ENCODE measurements at regions not wholly inside any gene's neighbourhood (a gene's known extent, or its start where the extent isn't known, plus 50 kb on each side); places are given as distances from the start of the nearest gene placed in this dataset.

GRCh38 chr3:81952141-81952540 is 190.7 kb upstream of the GBE1 start:
- Mint-ChIP-seq H3K36me3 (ENCODE audit: low read depth) (no peaks in the 10 kb centered on the region), H3K27ac (no peak overlapping the region), H3K27me3 (ENCODE audit: low read depth) (peaks cover 3% of the 10 kb centered on the region), H3K4me3 (no peak overlapping the region), H3K4me1 (ENCODE audit: low read depth) (no peaks in the 10 kb centered on the region), H3K9me3 (no peaks in the 10 kb centered on the region)
- CTCF ChIA-PET: no interaction called here
- DNase-seq: no peak
- intact Hi-C loops (cut with micrococcal nuclease): no loop called here

DNA sequence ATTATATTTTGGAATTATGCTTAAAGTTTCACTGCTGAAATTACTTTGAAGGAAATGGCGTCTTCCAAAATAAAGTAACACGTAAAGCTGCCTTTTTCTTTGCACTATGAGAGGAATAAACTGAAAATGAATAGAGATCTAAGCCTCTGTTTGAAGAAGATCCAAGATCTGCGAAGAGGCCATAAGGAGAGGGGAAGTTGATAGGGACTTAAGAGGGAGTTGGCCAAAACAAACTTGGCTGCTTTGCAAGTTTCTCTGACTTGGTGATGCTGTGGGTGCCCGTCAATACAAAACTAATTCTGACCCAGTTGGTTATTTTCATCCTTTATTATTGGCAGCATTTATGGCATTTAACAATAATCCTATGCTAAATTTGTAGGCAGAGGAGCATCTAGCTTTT is 190.2 kb upstream of the GBE1 start:
- H3K36me3 Mint-ChIP-seq (ENCODE audit: low read depth): no peaks in the 10 kb centered on the region
- CTCF ChIA-PET: no interaction called here
- H3K9me3 Mint-ChIP-seq: no peaks in the 10 kb centered on the region
- intact Hi-C loops (cut with micrococcal nuclease): no loop called here
- no peak overlapping the region for H3K27ac Mint-ChIP-seq
- DNase-seq: no peak
- no peaks in the 10 kb centered on the region for H3K4me1 Mint-ChIP-seq (ENCODE audit: low read depth)
- peaks cover 3% of the 10 kb centered on the region for H3K27me3 Mint-ChIP-seq (ENCODE audit: low read depth)
- H3K4me3 Mint-ChIP-seq: no peak overlapping the region

- Mint-ChIP-seq H3K36me3 (ENCODE audit: low read depth) (no peaks in the 10 kb centered on the region), H3K27me3 (ENCODE audit: low read depth) (peaks cover 3% of the 10 kb centered on the region), H3K9me3 (no peaks in the 10 kb centered on the region), H3K4me1 (ENCODE audit: low read depth) (no peaks in the 10 kb centered on the region), H3K27ac (no peak overlapping the region), H3K4me3 (no peak overlapping the region)
- intact Hi-C loops (cut with micrococcal nuclease): no loop called here
- CTCF ChIA-PET: no interaction called here
- DNase-seq: no peak
These were observed 189.7 kb upstream of the GBE1 start for GRCh38 chr3:81951106-81951505.

GRCh38 chr3:81947359-81947758 is 185.9 kb upstream of the GBE1 start:
- no peak overlapping the region for H3K4me3 Mint-ChIP-seq
- DNase-seq: no peak
- intact Hi-C loops (cut with micrococcal nuclease): no loop called here
- H3K9me3 Mint-ChIP-seq: peaks cover 4% of the 10 kb centered on the region
- H3K27ac Mint-ChIP-seq: no peak overlapping the region
- H3K4me1 Mint-ChIP-seq (ENCODE audit: low read depth): no peaks in the 10 kb centered on the region
- no peaks in the 10 kb centered on the region for H3K36me3 Mint-ChIP-seq (ENCODE audit: low read depth)
- peaks cover 4% of the 10 kb centered on the region for H3K27me3 Mint-ChIP-seq (ENCODE audit: low read depth)
- CTCF ChIA-PET: no interaction called here

DNA sequence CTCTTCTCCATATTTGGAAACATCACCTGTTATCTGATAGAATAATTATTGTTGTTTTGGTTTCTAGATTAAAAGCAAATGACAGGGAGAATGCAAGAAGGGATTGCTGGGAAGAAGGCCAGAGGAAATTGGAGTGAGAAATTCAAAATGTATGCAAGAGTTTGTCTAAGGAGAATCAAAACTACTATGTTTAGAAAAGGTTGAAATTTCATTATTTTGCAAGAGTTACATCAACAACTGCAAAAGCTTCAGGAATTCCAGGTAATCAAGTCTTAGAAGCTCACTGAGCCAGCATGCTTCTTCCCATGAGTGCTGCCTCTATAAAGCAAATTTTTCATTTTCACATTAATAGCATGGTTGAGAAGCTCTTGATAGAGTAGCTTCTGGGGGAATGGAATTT is 177.2 kb upstream of the GBE1 start:
- CTCF ChIA-PET: interaction anchor here (1.5 kb wide), 1 partner anchor 28 kb away, joined by 3 read pairs; no protein-coding TSS in a partner anchor

GRCh38 chr3:81936817-81937216 is 175.4 kb upstream of the GBE1 start:
- CTCF ChIA-PET: no interaction called here
- DNase-seq: no peak

More for the DNA sequence above, 177.2 kb upstream of the GBE1 start:
- Mint-ChIP-seq H3K4me1 (ENCODE audit: low read depth) (no peaks in the 10 kb centered on the region), H3K9me3 (peaks cover 2% of the 10 kb centered on the region), H3K27ac (no peak overlapping the region), H3K4me3 (no peak overlapping the region), H3K36me3 (ENCODE audit: low read depth) (no peaks in the 10 kb centered on the region), H3K27me3 (ENCODE audit: low read depth) (peaks cover 4% of the 10 kb centered on the region)
- intact Hi-C loops (cut with micrococcal nuclease): no loop called here
- no peak for DNase-seq

DNA sequence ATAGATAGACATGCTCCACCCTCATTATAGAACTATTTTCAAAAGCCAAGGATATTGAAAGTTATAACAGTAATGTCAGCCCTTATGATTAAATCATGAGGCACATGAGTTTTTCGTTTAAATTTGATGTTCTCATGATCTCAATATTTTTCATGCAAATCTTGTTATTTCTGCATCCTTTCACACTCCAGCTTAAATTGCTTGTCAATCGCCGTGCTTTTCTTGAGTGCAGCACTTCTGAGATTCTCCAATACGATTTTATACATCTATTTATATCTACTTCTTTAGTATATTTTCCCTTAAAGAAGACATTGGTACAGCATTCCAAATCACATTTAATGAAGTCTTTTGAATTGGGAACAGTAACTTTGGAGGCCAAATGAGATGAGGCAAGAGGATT is 171.2 kb upstream of the GBE1 start:
- Mint-ChIP-seq H3K9me3 (no peaks in the 10 kb centered on the region), H3K36me3 (ENCODE audit: low read depth) (no peaks in the 10 kb centered on the region), H3K27me3 (ENCODE audit: low read depth) (peaks cover 9% of the 10 kb centered on the region), H3K4me1 (ENCODE audit: low read depth) (no peaks in the 10 kb centered on the region), H3K27ac (no peak overlapping the region), H3K4me3 (no peak overlapping the region)
- intact Hi-C loops (cut with micrococcal nuclease): no loop called here
- CTCF ChIA-PET: interaction anchor here (0.7 kb wide), 1 partner anchor 458 kb away, joined by 3 read pairs; no protein-coding TSS in a partner anchor
- DNase-seq: no peak

More at GRCh38 chr3:81936817-81937216, 175.4 kb upstream of the GBE1 start:
- no peaks in the 10 kb centered on the region for H3K4me1 Mint-ChIP-seq (ENCODE audit: low read depth)
- no peak overlapping the region for H3K27ac Mint-ChIP-seq
- no peaks in the 10 kb centered on the region for H3K9me3 Mint-ChIP-seq
- H3K4me3 Mint-ChIP-seq: no peak overlapping the region
- no peaks in the 10 kb centered on the region for H3K36me3 Mint-ChIP-seq (ENCODE audit: low read depth)
- peaks cover 6% of the 10 kb centered on the region for H3K27me3 Mint-ChIP-seq (ENCODE audit: low read depth)
- intact Hi-C loops (cut with micrococcal nuclease): no loop called here

DNA sequence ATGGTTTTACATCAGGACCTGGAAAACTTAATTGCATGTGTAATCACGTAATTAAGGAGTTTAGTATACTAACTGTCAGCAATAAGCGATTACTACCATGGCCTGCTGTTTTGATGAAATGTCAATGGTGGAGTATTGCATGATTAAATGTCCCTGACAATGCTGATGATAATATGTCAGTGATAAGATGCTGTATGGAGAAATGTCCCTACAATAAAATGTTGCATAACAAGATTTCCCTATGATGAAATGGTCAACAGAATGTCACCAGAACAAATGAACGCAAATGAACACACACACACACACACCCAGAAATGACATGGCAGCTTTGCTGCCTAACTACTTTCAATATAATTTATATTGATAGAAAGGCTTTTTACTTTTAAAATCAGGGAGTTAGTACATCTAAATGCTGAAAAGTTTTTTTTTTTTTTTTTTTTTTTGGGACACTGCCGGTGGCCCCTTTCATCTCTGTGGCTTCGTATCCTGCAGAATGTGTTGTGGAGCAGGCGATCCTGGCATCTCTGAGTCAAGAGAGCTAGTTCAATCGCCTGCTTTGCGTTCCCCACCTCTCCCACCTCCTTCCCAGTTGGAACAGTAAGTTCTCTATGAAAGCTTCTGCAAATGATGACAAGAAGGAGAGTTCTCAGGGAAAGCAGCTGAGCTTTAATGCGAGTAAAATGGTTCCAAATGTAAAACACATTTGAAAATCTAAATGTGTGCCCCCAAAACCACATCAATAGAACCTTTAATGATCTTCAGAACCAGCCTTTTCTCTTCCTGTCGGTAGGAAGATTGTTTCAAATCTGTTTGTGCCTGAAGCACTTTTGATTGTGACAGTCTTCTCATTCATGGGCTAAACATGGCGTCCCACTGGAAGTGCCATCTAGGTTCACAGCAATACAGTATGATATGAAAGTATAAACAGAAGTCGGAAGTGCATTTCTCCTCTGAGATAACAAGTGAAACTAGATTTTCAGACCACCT is 170.1 kb upstream of the GBE1 start:
- no peaks in the 10 kb centered on the region for H3K4me1 Mint-ChIP-seq (ENCODE audit: low read depth)

DNA sequence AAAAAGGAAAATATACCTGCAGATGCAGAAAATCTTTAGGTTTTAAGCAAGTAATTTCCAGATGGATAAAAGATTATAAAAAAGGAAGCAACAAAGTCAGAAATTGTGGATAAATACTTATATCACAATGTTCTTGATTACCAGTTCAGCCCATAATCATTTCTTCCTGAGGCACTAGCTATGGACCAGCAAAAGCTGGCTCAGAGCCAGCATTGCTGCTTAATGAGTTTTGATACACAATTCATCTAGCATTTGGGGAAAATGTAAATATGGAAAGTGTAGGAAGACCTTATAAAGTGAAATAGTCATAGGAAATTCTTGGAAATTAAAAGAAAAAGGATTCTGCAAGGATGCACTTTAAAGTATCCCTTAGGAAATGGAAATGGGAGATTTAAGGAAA is 168.3 kb upstream of the GBE1 start:
- intact Hi-C loops (cut with micrococcal nuclease): no loop called here
- no peaks in the 10 kb centered on the region for H3K36me3 Mint-ChIP-seq (ENCODE audit: low read depth)
- CTCF ChIA-PET: no interaction called here

More for the DNA sequence above, 170.1 kb upstream of the GBE1 start:
- peaks cover 9% of the 10 kb centered on the region for H3K27me3 Mint-ChIP-seq (ENCODE audit: low read depth)
- no peaks in the 10 kb centered on the region for H3K36me3 Mint-ChIP-seq (ENCODE audit: low read depth)
- no peak overlapping the region for H3K27ac Mint-ChIP-seq
- no peaks in the 10 kb centered on the region for H3K9me3 Mint-ChIP-seq
- CTCF ChIA-PET: interaction anchor here (0.7 kb wide), 1 partner anchor 457 kb away, joined by 3 read pairs; no protein-coding TSS in a partner anchor
- intact Hi-C loops (cut with micrococcal nuclease): no loop called here
- no peak for DNase-seq
- H3K4me3 Mint-ChIP-seq: no peak overlapping the region

DNA sequence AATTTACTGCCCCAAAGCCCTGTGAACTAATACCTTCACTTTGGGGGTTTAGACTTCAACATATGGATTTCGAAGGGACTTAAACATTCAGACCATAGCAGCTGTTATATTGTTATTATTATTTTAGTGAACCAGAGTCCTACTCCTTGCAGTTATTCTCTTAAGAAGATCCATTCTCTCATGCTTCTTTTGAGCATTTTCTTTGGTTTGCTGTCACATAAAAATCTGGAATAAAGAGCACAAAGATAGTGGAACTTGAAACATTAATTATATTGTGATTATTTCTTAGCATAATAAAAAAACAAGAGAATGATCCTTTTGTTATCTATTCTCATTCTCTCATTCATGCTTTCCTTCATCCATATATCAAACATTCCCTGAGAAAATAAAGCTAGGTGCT is 166.4 kb upstream of the GBE1 start:
- no peaks in the 10 kb centered on the region for H3K36me3 Mint-ChIP-seq (ENCODE audit: low read depth)
- H3K4me3 Mint-ChIP-seq: no peak overlapping the region
- no peak for DNase-seq
- no peak overlapping the region for H3K27ac Mint-ChIP-seq
- no peaks in the 10 kb centered on the region for H3K4me1 Mint-ChIP-seq (ENCODE audit: low read depth)
- CTCF ChIA-PET: no interaction called here
- no peaks in the 10 kb centered on the region for H3K9me3 Mint-ChIP-seq
- peaks cover 5% of the 10 kb centered on the region for H3K27me3 Mint-ChIP-seq (ENCODE audit: low read depth)
- intact Hi-C loops (cut with micrococcal nuclease): no loop called here

More for the DNA sequence above, 168.3 kb upstream of the GBE1 start:
- H3K9me3 Mint-ChIP-seq: no peaks in the 10 kb centered on the region
- peaks cover 7% of the 10 kb centered on the region for H3K27me3 Mint-ChIP-seq (ENCODE audit: low read depth)
- no peaks in the 10 kb centered on the region for H3K4me1 Mint-ChIP-seq (ENCODE audit: low read depth)
- DNase-seq: no peak
- no peak overlapping the region for H3K27ac Mint-ChIP-seq
- H3K4me3 Mint-ChIP-seq: no peak overlapping the region

DNA sequence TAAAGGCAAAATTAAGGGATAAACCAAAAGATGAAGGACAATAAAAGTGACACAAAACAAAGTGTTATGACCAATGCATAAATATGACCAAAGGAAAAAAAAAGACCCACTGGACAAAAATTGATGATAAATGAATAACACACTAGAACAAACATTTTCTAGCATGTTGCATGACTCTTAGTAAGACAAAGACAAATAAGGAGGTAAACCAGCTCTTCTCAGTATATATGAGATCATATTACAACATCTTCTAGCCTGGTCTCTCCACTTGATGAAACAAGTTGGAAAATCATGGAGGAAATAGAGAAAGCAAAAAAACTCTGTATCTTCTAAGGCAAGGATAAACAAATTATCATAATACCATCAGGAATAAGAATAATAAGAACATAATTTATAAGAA is 163.9 kb upstream of the GBE1 start:
- no peak overlapping the region for H3K27ac Mint-ChIP-seq
- H3K27me3 Mint-ChIP-seq (ENCODE audit: low read depth): peaks cover 9% of the 10 kb centered on the region
- no peak overlapping the region for H3K4me3 Mint-ChIP-seq
- no peaks in the 10 kb centered on the region for H3K4me1 Mint-ChIP-seq (ENCODE audit: low read depth)
- intact Hi-C loops (cut with micrococcal nuclease): no loop called here
- no peaks in the 10 kb centered on the region for H3K36me3 Mint-ChIP-seq (ENCODE audit: low read depth)
- DNase-seq: no peak
- H3K9me3 Mint-ChIP-seq: no peaks in the 10 kb centered on the region
- CTCF ChIA-PET: no interaction called here

DNA sequence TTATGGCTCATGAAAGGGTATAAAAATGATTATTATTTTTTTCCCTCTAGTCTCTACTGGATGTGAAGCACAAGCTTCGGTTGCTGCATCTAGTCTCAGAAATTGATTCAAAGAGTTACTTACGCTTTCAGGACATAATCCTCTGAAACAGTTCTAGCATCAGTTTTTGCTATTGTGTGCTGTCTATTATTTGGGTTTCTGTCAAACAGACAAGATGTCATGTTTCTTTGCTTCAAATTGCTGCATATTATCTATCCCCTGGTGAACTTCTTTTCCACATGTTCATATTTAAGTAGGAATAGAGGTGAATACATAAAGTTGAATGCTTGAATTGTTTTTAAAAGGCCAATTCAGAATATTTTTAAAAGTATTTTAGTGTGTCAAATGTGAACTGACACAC is 161.6 kb upstream of the GBE1 start:
- Mint-ChIP-seq H3K4me1 (ENCODE audit: low read depth) (no peaks in the 10 kb centered on the region), H3K27me3 (ENCODE audit: low read depth) (peaks cover 7% of the 10 kb centered on the region), H3K4me3 (no peak overlapping the region), H3K9me3 (no peaks in the 10 kb centered on the region), H3K36me3 (ENCODE audit: low read depth) (no peaks in the 10 kb centered on the region), H3K27ac (no peak overlapping the region)
- CTCF ChIA-PET: interaction anchor here (0.6 to 1.2 kb wide), 2 partner anchors 12 to 313 kb away, joined by 3 read pairs; no protein-coding TSS in a partner anchor
- intact Hi-C loops (cut with micrococcal nuclease): no loop called here
- no peak for DNase-seq

DNA sequence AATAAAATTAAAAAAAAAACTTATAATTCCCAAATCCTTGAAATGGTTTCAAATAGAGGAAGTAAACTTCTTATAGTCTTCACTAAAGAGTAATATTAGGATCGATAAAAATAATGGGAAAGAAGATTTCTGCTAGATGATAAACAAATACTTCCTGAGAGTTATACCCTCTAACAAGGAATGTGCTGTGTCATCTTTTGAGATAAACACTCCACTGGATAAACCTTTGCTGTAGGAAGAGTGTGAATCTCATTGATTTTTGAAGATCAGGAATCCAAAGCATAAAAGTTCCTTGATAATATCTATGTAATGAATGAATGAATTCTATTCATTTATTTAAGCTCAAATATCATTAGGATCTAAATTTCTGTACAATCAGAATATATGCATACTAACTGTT is 161.0 kb upstream of the GBE1 start:
- intact Hi-C loops (cut with micrococcal nuclease): no loop called here
- Mint-ChIP-seq H3K36me3 (ENCODE audit: low read depth) (no peaks in the 10 kb centered on the region), H3K4me1 (ENCODE audit: low read depth) (no peaks in the 10 kb centered on the region), H3K9me3 (no peaks in the 10 kb centered on the region), H3K27ac (no peak overlapping the region), H3K4me3 (no peak overlapping the region), H3K27me3 (ENCODE audit: low read depth) (peaks cover 10% of the 10 kb centered on the region)
- CTCF ChIA-PET: interaction anchor here (0.6 to 2.0 kb wide), 3 partner anchors 12 to 313 kb away, joined by 3 to 7 read pairs (median 3); no protein-coding TSS in a partner anchor
- DNase-seq: no peak

Measured in activated naive CD4-positive, alpha-beta T cell treated with anti-CD3 and anti-CD28 coated beads for 36 hours (primary cell).